HG02973 (cell line): ENCODE measurements at regions not wholly inside any gene's neighbourhood (a gene's known extent, or its start where the extent isn't known, plus 50 kb on each side); places are given as distances from the start of the nearest gene placed in this dataset.
A peak's percentile ranks its signal among the peaks of the same experiment; 100 is the strongest.
"Not testable (repeated sequence)": the region's sequence is repeated elsewhere in the genome, so short reads cannot be mapped to it uniquely, and the experiment has no call there.

Source experiments
- ATAC-seq: cut with Tn5 transposase; IDR thresholded peaks from one replicate; pipeline ENCODE4 v1.9.1; 2021; ENCODE audit warnings: moderate library complexity; ENCODE audit not compliant: unreplicated experiment

DNA sequence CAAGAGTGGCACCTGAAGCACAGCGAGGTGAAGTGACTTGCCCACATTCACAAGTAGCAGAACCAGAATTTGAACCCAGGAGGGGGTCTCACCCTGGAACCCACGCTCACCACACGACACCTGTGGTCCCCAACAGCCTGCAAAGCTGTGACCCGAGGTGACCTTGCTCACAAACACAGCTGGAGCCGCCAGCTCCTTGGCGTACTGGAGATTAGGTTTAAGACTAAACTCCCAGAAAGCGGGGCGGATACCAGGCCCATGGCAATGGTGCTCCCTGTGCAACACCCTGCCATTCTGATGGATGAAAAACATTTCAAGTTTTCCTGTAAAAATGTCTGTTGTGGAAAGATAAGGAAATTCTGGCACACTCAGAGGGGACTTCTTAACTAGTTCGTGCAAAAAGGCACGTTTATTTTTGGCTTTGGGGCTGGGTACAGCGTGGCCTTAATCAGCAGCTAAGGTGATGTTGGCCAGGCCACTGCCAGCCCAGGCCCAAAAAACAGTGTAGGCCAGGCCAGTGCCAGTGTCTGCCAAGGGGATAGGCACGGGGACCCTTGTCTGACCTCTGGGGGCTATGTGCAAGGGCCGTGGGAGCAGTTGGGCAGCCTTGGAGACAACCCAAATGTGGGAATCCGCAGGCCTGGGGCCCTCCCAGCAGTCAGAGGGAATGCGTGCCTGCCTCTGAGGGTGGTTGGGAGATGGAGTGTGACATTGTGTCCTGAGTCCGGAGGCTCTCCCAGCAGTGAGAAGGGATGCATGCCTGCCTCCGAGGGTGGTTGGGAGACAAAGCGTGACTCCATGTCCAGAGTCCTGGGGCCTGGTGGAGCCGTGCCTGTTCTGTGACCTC is 185.0 kb upstream of the HS6ST1 start:
- no peak for ATAC-seq

DNA sequence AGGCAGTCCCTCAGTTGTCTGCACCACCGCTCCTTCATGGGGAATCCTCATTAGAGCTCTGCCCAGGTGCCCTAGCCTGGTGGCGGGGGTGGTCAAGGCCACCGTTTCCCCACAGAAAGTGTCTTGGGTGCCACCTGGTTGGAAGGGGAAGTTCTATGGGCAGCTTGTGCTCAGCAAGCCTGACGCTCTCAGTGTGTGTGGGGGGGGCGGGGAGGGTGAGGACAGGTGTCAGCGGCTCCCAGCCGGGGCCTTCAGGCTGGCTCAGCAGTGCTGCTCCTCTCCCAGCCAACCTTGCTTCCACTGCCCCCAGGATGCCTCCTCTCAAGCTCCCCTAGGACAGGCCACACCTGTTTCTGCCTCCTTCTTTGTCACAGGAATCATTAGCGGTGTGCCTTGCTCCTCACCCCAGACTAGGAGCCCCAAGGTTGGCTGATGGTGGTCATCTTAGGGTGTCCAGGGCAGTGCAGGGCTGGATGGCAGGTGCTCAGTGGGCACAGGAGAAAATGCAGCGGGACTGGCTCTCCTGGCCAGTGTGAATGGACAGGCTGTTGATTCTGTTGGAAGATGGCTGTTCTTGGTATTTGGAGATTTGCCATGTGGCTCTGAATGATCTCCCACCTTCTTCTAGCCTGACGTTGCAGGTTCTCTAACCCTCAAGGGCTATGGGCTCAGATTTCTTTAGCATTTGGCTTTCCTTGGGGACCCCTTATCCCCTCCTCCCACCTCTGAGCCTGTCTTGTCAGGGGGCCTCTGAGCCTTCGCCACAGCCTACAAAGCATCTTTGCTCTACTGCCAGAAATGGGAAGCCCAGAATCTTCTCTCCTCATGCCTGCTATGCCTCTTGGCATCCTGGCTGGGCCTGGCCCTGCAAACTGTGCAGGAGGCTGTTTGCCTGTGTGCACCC is 185.8 kb upstream of the HS6ST1 start:
- ATAC-seq: no peak

DNA sequence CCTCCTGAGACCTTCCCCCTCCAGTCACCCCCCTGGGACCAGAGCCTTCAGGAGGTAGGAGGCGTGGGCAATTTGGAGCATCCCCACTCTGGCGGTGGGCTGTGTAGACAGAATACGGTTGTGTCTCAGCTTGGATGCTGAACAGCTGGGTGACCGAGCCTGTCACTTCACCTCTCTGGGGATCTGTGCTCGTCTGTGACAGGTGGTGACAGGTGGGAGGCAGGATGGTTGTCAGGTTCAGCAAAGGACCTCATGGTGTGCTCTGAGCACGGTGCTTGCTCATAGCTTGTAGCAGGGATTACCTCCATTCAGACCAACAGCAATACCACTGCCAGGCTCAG is 186.5 kb upstream of the HS6ST1 start:
- ATAC-seq: no peak

DNA sequence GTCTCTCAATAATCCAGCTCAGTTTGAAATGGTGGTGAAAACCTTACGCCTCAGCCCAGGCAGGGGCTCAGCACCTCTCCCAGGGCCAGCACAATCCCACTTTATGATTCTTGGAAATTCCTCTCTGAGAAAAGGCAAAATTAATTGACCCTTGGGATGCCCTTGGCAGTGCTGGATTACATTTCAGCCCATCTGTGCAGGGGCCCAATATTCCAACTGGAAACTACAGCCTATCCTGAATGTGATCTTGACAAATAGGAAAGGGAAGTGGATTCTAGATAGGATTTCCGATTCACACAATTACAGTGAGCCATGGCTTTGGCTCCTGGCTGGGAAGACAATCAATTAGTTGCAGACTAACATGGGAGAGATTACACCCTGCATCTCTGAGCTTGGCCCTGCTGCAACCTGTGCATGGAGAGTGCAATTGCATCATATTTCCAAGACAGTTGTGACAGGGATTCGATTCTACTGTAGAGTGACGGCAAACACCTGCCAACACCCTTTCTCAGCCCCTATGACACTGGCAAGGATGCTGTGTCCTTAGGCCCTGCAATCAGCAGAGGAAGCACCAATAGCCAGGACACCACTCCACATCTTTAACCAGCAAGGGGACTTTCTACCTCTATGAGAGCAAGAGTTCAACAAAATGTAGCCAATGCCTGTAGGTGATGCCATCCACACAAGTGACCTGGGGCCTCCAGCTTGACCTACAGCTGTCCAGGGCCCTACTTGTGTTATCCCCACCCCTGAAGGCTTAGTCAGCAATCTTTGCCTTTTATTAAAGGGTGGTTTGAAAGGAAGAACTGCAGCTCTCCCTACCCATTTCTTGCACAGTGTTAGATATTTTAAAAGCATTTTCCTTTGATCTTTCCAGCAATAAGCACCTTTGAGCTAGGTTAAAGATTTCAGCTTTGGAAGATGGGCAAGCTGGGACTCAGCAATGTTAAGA is 187.2 kb upstream of the HS6ST1 start:
- ATAC-seq: no peak

DNA sequence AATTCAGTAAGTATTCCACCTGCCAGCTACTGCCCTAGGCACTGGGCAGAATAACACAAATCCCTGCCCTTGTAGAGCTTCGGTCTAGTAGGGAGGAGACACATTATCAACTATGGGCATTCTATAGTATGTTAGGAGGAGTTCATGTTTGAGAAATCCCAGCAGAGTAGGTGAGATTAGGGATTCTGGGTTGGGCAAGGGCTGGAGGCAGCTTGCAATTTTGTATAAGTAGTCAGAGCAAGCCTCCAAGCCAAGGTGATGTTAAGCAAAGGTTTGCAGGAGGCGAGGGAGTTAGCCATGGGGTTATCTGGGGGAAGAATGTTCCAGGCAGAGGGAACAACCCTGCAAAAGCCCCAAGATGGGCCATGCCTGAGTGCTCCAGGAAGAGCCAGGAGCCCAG is 187.9 kb upstream of the HS6ST1 start:
- no peak for ATAC-seq

DNA sequence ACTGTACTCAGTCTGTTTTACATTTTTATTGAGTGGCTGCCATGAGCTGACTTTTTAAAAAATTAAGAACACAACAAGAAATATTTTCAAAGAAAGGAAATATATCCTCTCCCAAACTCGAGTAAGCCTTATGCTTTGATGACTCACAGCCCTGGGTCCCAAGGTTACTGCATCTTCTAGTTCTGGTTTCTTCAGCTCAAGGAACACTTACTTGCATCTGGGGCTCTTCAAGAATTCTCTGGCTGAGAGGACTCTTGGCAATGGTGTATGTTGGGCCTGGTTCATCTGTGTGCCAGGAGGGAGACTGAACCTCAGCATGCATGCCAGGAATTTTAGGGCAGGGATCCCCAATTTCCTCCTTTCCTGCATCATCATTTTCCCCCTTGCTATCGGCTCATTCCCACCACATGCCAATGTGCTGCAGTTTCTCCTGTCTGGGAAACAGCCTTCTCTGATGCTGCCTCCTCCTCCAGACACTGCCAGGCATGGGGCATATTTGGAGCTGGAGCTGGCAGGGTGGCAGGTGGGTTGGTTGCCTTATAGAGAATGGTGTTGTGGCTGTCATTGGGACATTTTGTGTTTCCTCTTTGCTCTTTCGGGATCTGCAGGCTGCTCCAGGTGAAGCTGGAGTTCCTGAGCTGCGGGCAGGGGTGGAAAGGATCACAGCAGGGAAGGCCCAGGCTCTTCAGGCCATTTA is 192.2 kb upstream of the HS6ST1 start:
- ATAC-seq: no peak

DNA sequence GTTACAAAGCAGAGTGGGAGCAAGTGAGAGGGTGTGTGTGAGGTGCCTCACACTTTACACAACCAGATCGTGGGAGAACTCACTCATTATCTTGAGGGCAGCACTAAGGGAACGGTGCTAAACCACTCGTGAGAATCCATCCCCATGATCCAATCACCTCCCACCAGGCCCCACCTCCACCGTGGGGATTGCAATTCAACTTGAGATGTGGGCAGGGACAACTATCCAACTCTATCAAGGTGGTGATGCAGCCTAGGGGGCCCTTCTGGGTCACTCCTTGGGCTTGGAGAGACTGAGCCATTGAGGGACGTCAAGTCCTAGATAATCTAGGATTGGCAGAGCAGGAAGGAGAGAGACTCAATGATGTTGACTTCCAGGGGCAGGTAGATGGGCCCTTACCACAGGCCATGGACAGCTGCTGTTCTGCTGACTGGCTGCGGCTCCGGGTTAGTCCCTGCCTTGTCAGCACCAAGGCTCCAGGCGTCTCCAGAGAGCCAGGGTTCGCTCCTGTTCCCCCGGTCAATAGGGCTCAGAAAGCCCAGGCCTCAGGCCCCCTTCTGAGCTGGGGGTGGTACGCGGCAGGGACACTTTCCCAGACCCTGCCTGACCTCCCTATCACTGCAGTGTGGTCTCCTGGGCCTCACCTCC is 193.2 kb upstream of the HS6ST1 start:
- ATAC-seq: no peak

DNA sequence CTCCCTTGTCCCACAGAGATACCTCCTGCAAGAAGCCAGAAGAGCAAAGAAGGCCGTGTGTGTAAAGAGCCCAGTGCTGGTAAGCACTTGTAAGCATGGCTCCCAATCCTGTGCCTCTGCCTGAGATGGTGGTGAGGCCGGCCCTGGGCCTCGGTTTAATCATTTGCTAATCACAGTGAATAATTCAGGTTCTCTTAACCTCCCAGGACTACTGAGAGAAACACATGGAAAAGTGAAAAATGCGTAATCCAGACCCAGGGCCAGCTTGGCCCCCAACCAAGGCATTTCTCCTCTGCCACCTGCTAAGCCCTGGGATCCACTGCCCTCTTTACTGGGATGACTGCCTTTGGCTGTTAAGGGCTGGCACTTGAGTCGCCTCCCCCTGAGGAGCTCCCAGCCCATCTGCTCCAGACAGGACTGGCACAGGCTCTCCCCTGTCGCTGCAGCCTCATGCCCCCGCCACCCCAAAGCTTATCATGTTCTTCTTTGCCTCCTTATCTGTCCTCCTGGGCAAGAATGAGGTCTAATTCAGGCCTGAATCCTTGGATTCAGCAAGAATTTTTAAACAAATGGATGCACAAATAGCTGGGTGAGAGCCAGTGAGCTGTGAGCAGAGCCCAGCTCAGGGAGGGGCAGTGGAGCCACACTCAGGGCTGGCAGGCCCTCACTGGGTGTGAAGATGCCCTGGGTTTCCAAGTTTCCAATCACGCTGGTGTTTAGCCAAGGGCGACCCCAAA is 193.9 kb upstream of the HS6ST1 start:
- ATAC-seq: no peak

DNA sequence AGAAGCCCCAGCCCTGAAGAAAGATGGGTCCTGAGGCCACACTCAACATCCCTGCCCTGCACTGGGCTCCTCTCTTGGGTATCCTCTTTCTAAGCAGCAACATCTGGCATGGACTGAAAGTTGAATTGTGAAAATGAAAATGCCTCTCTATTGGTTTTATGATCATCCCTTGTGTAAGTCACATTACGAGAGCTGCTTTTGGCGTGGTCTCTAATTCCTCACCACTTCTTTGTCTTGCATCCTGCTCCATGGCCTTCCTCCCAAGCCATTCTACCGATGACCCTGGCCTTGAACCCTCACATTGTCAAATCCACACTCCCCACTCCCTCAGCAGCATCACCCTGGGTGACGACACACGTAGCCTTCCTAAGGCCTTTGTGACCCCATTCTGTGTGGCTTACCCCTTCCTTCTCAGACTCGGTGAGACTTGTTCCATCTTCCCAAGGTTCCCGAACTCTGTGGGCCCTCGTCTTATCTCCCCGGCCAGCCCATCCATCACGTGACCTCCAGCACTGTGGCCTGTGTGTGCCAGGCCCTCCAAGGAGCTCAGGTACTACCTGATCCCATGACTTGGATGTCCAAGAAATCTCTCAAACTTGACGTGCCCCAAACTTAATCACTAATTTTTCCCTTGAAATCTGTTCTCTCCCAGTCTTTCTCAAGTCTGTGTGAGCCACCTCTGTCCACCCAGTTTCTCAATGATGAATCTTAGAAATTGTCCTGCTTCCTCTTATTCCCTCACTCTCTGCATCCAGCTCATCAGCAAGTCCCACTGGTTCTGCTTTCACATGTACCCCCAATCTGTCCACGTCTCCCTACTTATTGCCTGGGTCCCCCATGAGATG is 194.7 kb upstream of the HS6ST1 start:
- no peak for ATAC-seq

DNA sequence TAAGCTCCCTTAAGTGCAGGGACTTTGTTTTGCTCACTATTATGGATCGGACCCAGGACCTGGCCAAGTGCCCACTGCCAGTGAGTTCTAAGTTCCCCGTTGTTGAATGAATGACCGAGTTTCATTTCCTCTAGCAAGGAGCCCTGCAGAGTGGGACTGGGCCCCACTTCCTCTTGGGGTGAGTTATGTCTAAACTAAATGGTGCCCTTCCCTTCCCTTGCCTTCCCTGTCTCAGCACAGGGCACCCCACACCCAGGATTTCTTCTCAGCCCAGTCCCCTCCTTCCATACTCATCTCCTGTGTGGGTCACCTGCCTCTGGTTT is 195.3 kb upstream of the HS6ST1 start:
- ATAC-seq: peak; percentile 80

DNA sequence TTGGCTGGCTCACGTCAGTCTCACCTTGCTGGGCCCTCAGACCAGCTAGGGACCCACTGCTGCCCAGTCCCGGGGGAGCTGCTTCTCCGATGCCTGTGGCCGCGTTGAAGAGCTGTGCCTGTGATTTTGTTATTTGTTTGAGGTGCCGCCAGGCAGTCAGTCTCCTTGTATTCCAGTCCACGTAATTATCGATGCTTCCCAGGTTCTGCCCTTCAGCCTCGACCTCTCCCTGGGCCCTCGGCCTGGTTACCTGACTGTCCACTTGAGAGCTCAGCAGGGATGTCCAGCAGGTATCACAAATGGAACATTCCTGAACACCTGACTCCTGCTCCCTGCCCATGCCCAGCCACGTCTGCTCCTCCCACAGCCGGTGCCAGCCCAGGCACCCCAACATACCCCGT is 195.9 kb upstream of the HS6ST1 start:
- ATAC-seq: no peak

DNA sequence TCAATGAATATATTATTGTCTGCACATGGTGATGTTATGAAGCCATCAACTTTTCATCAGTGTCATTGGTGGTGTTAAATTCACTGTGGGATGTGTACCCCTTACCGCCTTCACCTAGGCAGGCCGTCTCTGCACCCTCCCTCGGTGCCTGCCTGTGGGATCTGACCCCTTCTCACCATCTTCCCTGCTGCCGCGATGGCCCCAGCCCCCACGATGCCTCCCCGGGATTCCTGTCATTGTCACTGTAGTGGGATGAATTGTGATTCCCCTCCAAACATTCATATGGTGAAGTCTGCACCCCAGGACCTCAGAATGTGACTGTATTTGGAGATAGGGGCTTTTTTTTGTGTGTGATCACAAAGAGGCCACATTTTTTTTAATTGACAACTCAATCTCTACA is 198.3 kb upstream of the HS6ST1 start:
- ATAC-seq: no peak

DNA sequence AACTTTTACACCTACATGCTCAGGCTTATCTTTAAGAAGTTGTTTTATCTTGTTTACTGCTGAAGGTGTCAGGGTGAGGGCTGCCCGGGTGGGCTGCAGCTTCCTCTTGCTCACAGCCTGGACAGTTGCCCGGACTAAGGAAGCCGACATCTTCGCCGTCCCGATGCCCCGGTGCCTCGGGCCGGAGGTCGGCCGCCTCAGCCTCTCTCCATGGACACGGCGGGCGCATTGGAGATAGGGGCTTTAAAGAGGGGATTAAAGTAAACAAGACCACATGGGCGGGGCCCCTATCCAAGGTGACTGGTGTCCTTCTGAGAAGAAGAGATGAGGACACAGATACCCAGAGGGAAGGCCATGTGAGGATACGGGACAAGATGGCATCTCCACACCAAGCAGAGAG is 200.4 kb upstream of the HS6ST1 start:
- not testable (repeated sequence) for ATAC-seq

DNA sequence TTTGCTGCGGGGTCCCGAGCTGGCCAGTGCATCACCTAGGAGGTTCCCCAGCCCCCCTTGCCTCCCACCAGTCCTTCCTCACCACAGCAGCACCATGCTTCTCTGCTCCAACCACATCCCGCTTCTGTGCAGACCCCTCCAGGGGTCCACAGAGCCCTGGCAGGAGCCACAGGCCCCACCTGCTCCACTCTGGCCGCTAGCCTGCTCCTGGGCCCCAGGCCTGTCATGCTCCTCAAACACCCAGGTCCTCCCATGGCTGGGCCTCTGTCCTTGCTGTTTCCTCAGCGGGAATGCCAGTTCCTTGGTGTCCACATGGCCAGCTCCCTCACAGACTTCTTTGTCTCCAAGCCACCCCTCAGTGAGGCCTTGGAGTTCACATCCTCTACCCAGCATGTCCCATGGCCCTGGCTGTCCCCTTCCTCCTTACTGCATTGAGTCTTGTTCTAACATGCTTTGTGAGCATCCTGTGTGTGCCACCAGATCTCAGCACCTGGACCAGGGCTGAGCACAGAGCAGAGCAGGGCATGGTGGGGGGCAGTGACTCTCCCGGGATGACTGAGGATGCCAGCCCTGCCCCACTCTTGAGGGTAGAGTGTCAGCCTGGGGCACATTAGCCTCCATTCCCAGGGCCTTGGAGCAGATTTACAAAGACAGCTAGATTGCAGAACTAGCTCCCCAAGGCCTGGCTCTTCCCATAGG is 201.0 kb upstream of the HS6ST1 start:
- no peak for ATAC-seq

DNA sequence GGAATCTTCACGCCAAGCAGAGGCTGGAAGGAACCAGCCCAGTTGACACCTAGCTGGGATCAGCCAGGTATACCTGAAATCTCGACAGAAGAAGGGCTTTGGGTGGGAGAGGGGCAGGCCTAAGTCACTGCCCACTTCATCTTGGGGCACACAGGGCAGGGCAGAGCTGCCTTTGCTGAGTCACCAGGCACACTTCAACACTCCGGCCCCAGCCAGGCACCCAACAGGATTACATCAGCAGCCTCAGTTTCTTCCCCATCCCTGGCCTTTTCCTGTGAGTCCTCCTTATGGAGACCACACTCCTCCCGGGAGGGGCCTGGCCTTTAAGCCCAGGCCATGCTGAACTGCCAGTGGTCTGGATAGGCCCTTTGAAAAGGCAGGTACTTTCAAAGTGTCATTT is 201.7 kb upstream of the HS6ST1 start:
- no peak for ATAC-seq

DNA sequence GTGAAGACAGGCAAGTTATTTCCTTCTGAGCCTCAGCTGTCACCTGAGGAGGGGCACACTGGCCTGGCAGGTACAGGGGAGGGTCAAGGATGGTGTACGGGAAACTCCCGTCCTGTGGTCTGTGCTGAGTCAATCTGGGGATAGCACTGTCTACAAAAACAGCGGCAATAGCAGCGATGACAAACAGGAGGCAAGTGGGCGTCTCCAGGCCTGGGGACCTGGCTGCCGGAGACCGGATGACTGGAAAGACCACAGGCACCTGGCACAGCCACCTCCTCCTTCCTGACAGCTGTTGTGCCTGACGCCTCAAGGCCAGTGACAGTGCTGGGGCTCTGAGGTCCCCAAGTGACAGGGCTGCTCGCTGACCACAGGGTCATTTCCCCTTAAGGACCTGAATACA is 202.1 kb upstream of the HS6ST1 start:
- ATAC-seq: peak; percentile 94

DNA sequence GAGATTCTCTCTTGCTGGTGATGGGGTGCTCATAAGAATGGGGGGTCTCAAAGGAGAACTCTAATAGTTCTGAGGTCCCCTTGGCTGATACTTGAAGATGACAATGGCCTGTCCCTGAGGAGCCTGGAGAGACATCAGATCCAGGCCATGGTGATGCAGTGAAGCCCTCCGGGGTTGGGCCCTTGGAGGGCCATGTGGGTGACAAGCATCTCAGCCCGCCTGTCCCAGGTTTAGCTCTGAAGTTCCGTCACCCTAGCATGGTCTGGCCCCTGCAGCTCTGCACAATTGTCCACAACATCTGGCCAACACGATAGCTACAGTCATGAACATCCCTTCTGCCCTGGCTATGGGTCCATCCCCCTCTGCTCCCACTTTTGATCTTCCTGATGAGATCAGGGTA is 202.8 kb upstream of the HS6ST1 start:
- no peak for ATAC-seq

DNA sequence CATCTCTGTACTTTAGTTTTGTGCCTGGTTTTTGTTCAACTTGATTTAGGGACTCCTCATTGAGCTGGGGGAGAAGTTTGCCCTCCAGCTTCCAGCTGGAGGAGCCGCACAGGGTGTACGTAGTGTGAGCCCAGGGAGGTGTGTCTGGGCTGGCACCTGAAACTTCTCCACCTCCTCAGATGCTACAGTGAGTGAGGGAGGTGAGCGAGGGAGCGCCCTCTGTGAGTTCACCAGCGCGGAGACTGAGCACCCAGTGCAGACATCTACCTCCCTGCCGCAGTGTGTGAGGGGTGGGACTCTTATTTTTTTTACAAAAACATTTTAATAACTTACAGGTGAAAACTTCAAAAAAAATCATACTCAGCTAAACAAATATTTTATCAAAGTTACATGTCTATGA is 204.2 kb upstream of the HS6ST1 start:
- no peak for ATAC-seq
